WERI-Rb-1 (cell line): ENCODE measurements at regions not wholly inside any gene's neighbourhood (a gene's known extent, or its start where the extent isn't known, plus 50 kb on each side); places are given as distances from the start of the nearest gene placed in this dataset.

ENCODE experiments used
- DNase-seq: peaks from one replicate; pipeline ENCODE4 v3.0.0-alpha.2; 2020
- H3K27ac ChIP-seq: fragments of 250-450 bp; sonication (Bioruptor Pico); 2 replicates; pipeline ENCODE4 v1.5.1; 2020; ENCODE audit warnings: mild to moderate bottlenecking, moderate library complexity
- H3K27me3 ChIP-seq: fragments of 250-450 bp; sonication (Bioruptor Pico); 2 replicates; pipeline ENCODE4 v1.5.1; 2021; ENCODE audit warnings: mild to moderate bottlenecking, low read depth, moderate library complexity; ENCODE audit not compliant: insufficient read depth, severe bottlenecking
- H3K36me3 ChIP-seq: fragments of 250-450 bp; sonication (Bioruptor Pico); 2 replicates; pipeline ENCODE4 v1.5.1; 2020; ENCODE audit warnings: mild to moderate bottlenecking, moderate library complexity
- H3K4me3 ChIP-seq: 2 replicates; pipeline ENCODE4 v1.5.1; 2011; ENCODE audit warnings: low read depth, mild to moderate bottlenecking, control low read depth, low read length
- H3K9me3 ChIP-seq: fragments of 250-450 bp; sonication (Bioruptor Pico); 2 replicates; pipeline ENCODE4 v1.5.1; 2021; ENCODE audit warnings: mild to moderate bottlenecking, moderate library complexity; ENCODE audit not compliant: severe bottlenecking
- TF ChIP-seq, protein P1 (sequence below): IDR thresholded peaks from 2 replicates; pipeline ENCODE4 v1.5.1; 2011; ENCODE audit warnings: low read depth, mild to moderate bottlenecking, control low read depth, inconsistent platforms, low read length

DNA sequence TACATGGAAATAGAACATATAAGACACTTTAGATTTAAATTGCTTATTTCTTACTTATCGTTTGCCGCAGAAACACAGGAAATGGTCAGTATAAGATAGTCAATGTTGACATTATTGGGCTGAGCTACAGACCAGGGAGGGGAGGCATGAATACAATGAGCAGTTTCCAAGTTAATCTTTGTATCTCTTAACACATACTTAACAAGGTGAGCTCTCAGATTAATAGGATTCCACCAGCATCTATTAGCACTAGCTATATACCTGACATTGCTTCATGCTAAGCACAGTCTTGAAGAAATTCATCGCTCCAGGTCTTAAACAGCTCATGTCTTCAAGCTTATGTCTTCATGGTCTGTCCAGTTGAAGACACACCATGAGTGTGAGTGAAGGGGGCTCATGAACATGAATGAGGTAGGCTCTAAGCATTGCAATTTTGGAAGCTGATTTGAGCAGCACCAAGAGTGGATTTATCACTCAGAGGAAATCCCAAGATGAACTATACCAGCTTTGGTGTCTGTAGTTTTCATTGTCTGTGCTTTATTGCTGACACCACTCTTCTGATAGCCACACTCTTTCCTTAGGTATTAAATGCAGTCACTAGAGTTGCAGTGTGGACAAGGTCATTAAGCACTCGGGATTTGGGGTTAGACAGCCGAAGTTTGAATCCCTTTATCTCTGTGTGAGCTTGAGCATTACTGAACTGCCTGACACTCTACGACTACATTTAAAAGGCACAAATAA, 359.3 kb upstream of the EPHA4 start:
- no peak for DNase-seq
- no peaks in the 10 kb centered on the region for H3K27me3 ChIP-seq
- no peak overlapping the region for H3K4me3 ChIP-seq
- TF ChIP-seq, protein P1, sequence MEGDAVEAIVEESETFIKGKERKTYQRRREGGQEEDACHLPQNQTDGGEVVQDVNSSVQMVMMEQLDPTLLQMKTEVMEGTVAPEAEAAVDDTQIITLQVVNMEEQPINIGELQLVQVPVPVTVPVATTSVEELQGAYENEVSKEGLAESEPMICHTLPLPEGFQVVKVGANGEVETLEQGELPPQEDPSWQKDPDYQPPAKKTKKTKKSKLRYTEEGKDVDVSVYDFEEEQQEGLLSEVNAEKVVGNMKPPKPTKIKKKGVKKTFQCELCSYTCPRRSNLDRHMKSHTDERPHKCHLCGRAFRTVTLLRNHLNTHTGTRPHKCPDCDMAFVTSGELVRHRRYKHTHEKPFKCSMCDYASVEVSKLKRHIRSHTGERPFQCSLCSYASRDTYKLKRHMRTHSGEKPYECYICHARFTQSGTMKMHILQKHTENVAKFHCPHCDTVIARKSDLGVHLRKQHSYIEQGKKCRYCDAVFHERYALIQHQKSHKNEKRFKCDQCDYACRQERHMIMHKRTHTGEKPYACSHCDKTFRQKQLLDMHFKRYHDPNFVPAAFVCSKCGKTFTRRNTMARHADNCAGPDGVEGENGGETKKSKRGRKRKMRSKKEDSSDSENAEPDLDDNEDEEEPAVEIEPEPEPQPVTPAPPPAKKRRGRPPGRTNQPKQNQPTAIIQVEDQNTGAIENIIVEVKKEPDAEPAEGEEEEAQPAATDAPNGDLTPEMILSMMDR = no peak
- H3K9me3 ChIP-seq = no peaks in the 10 kb centered on the region
- no peaks in the 10 kb centered on the region for H3K36me3 ChIP-seq
- H3K27ac ChIP-seq = no peak overlapping the region

DNA sequence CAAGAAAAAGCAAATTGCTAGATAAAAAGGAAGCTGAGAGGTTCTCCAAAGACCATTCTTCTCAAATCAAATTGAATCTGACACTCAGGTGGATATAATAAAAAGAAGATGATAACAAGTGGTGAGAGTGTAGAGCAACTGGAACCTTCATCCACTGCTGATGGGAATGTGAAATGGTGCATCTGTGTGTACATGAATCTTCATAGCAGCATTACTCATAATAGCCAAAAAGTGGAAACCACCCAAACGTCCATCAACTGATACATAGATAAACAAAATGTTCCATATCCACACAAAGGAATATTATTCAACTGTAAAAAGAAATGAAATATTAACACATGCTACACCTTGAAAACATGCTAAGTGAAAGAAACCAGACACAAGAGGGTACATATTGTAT, 357.2 kb upstream of the EPHA4 start:
- Histone ChIP-seq H3K36me3 (no peaks in the 10 kb centered on the region), H3K27me3 (no peaks in the 10 kb centered on the region), H3K9me3 (no peaks in the 10 kb centered on the region), H3K4me3 (no peak overlapping the region), H3K27ac (no peak overlapping the region)
- TF ChIP-seq, protein P1 = no peak
- no peak for DNase-seq

DNA sequence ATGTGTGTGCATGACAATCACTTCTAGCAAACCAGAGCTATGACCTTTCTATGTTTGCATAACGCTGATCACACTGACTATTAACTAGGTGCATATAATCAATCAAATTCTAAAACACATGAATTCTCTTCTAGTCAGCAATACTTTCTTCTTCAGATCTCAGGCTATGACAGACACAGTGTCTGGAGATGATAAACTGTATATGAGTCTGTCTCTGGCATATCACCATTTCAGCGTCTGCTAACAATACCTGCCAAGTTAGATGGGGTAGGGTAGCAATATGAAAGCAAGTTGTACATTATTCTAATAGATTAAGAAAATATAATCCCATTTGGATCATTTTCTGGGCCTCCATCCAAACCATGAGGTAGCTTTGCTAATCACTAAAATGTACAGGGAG, 354.2 kb upstream of the EPHA4 start:
- TF ChIP-seq, protein P1 = no peak
- DNase-seq = no peak
- Histone ChIP-seq H3K27me3 (no peaks in the 10 kb centered on the region), H3K9me3 (no peaks in the 10 kb centered on the region), H3K36me3 (no peaks in the 10 kb centered on the region), H3K4me3 (no peak overlapping the region), H3K27ac (no peak overlapping the region)

DNA sequence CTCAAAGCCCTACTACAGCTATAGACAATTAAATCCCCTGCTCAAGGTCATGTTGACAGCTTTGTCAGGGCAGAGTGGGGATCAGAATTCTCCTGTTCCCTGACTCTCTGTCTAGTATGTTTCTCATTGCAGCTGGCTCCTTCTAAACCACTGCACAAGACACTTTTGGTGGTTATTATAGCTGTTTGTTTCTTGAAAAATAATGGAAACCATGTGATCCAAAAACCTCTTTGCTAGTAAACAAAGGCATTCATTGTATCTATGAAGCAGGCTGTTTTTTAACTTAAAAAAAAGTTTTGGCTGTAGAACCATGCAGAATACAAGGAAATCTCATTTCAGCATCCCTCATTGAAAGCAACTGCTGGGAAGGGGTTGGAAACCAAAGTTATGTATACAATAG, 352.5 kb upstream of the EPHA4 start:
- H3K4me3 ChIP-seq = no peak overlapping the region
- TF ChIP-seq, protein P1 = no peak
- no peak for DNase-seq
- H3K27me3 ChIP-seq = no peaks in the 10 kb centered on the region
- no peaks in the 10 kb centered on the region for H3K36me3 ChIP-seq
- H3K9me3 ChIP-seq = no peaks in the 10 kb centered on the region
- H3K27ac ChIP-seq = no peak overlapping the region

DNA sequence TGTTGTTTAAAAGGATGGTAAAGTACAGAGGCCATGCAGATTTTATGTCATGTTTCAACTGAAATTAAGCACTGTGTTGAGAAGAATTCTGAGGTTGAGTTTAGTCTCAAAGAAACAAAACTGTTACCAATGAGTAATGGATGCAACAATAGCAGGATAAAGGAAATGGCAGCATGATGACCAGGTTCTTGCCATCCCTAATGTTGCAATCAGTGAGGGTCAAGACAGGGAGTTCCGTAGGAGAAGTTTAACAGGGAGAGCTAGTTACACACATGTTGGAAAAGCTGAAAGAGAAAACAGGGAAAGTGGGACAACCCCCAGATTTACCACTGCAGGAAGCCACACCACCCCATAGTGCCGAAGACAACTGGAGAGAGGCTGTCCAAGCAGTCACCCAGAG, 343.8 kb upstream of the EPHA4 start:
- Histone ChIP-seq H3K36me3 (no peaks in the 10 kb centered on the region), H3K9me3 (no peaks in the 10 kb centered on the region), H3K4me3 (no peak overlapping the region), H3K27me3 (no peaks in the 10 kb centered on the region), H3K27ac (no peak overlapping the region)
- DNase-seq = no peak
- TF ChIP-seq, protein P1 = no peak

DNA sequence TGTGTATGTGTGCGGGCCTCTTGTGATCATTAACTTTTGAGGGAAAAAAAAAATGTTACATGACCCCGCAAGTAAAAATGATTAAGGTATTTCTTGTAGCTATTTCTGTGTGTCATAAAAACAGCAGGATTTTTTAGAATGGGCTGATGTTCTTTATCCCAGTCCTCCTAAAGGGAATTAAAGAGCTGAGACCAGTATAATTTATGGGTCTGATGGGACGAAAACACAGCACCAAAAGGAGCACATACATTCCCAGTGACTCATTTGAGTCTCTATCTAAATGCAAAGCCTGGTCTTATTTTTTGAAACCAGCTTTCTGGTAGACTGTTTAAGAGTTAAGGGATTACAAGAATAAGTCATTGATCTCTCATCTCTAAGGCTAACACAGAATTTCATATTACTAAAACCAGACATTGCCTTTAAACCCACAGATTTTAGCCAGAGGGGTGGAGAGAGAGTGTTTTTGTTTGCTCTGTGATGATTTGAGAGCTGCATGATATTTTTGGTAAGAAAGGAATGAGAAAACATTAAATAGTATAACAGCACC, 342.3 kb upstream of the EPHA4 start:
- Histone ChIP-seq H3K4me3 (no peak overlapping the region), H3K9me3 (no peaks in the 10 kb centered on the region), H3K27ac (no peak overlapping the region), H3K36me3 (no peaks in the 10 kb centered on the region), H3K27me3 (no peaks in the 10 kb centered on the region)
- TF ChIP-seq, protein P1 = no peak
- no peak for DNase-seq
